GM08714 (cell line): ENCODE measurements at regions not wholly inside any gene's neighbourhood (a gene's known extent, or its start where the extent isn't known, plus 50 kb on each side); places are given as distances from the start of the nearest gene placed in this dataset.
"Not testable (repeated sequence)": the region's sequence is repeated elsewhere in the genome, so short reads cannot be mapped to it uniquely, and the experiment has no call there.

Source experiments
- H3K4me3 ChIP-seq: fragments of 200-500 bp; sonication (Bioruptor generic); 2 replicates; pipeline ENCODE4 v1.5.1; 2014; ENCODE audit warnings: mild to moderate bottlenecking, low read length, inconsistent platforms
- ZNF274 ChIP-seq: IDR thresholded peaks from 2 replicates; pipeline ENCODE4 v1.6.1; 2012; ENCODE audit warnings: mild to moderate bottlenecking, low read depth, low read length

DNA sequence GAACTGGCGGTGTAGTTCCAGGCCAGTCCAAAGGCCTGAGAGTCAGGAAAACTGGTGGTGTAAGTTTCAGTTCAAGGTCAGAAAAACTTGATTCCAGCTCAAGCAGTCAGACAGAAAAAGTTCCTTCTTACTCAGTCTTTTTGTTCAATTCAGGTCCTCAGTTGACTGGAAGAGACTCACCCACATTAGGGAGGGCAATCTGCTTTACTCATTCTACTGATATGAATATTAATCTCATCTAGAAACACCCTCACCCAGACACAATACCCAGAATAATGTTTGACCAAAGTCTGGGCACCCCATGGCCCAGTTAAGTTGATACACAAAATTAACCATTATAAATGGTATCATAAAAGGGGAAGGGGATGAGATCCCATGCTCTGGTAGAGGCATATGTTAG lies 50.1 kb upstream of the LTA4H start:
- H3K4me3 ChIP-seq = no peak overlapping the region
- no peak for TF ChIP-seq ZNF274

DNA sequence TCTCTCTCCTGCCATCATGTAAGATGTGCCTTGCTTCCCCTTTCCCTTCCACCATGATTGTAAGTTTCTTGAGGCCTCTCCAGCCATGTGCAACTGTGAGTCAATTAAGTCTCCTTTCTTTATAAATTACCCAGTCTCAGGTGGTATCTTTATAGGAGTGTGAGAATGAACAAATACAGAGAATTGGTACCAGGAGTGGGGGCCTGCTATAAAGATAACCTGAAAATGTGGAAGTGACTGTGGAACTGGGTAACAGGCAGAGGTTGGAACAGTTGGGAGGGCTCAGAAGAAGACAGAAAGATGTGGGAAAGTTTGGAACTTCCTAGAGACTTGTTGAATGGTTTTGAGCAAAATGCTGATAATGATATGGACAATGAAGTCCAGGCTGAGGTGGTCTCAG lies 50.8 kb upstream of the LTA4H start:
- H3K4me3 ChIP-seq = not testable (repeated sequence)

DNA sequence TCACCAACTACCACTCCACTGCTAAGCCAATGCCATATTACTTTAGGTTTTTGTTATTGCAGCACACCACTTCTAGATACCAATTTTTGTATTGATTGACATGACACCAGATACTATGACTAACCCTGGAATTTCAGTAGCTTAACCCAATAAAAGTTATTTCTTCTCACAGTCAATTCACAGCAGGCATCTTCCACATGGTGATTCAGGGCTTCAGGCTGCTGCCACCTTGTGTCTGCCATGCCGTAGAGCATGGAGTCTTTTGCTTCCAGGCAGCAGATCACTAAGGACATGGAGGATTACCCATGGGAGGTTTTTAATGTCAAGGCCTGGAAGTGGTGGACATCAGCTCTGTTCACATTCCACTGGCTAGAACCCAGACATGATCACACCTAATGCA lies 56.4 kb upstream of the LTA4H start:
- TF ChIP-seq ZNF274 = no peak

GRCh38 chr12:96093543-96094196 lies 58.3 kb upstream of the LTA4H start:
- no peak overlapping the region for H3K4me3 ChIP-seq
- TF ChIP-seq ZNF274 = no peak

More for the DNA sequence above, 56.4 kb upstream of the LTA4H start:
- H3K4me3 ChIP-seq = no peak overlapping the region

DNA sequence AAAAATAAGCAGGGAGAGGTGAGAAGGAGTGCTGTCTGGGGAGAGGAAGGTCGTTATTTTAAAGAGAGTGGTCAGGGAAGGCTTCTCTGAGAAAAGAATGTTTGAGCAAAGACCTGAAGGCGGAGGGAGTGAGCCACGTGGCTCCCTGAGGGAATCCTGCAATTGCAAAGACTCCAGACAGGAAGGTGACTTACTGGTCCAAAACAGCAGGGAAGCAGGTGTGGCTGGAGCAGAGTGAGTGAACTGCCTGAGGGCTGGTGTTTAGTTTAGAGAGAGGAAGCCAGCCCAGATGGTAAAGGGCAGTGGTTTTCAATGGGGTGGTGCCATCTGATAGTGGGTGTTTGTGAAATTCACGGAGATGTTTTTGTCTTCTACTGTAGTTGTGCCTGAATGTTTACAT lies 58.8 kb upstream of the LTA4H start:
- TF ChIP-seq ZNF274 = no peak

GRCh38 chr12:96098631-96099030 lies 63.2 kb upstream of the LTA4H start:
- TF ChIP-seq ZNF274 = no peak

More for the DNA sequence above, 58.8 kb upstream of the LTA4H start:
- no peak overlapping the region for H3K4me3 ChIP-seq

DNA sequence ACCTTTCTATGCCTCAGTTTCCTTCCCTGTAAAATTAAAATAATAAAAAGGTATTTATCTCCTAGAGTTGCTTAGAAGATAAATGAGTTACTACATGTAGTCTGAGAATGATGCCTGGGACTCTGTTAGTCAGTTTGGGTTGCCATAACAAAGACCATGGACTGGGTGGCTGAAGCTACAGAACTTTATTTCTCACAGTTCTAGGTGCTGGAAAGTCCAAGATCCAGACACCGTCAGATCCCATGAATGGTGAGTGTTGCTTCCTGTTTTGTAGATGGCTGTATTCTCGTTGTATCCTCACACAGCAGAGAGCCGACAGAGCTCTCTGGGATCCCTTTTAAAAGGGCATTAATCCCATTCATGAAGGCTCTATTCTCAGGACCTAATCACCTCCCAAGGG lies 64.0 kb upstream of the LTA4H start:
- no peak overlapping the region for H3K4me3 ChIP-seq
- TF ChIP-seq ZNF274 = no peak

More at GRCh38 chr12:96098631-96099030, 63.2 kb upstream of the LTA4H start:
- H3K4me3 ChIP-seq = no peak overlapping the region

DNA sequence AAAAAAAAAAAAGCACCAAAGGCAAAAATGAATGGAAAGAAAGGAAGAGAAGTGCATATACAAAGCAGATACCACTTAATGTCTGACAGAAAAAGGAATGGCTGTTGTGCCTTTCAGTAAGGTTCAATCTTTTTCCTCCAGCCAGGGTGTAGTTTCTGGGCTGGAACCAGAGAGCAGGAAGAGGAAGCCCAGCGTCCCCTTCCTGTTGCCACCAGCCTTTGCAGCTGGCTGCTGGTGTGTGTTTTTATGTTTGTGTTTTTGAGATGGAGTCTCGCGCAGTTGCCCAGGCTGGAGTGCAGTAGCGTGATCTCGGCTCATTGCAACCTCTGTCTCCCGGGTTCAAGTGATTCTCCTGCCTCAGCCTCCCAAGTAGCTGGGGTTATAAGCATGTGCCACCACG lies 64.6 kb upstream of the LTA4H start:
- no peak for TF ChIP-seq ZNF274
- no peak overlapping the region for H3K4me3 ChIP-seq

DNA sequence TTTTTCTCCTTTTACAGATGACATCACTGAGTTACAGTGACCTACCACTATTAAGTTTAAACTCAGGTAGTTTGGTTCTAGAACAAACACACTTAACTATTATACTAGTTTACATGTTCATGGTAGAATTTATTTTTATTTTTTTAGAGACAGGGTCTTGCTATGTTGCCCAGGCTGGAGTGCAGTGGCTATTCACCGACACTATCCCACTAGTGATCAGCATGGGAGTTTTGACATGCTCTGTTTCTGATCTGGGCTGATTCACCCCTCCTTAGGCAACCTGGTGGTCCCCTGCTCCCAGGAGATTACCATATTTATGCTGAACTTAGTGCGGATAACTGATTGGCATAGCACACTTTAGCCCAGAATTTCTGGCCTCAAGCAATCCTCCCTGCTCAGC lies 66.4 kb upstream of the LTA4H start:
- TF ChIP-seq ZNF274 = no peak
- no peak overlapping the region for H3K4me3 ChIP-seq

DNA sequence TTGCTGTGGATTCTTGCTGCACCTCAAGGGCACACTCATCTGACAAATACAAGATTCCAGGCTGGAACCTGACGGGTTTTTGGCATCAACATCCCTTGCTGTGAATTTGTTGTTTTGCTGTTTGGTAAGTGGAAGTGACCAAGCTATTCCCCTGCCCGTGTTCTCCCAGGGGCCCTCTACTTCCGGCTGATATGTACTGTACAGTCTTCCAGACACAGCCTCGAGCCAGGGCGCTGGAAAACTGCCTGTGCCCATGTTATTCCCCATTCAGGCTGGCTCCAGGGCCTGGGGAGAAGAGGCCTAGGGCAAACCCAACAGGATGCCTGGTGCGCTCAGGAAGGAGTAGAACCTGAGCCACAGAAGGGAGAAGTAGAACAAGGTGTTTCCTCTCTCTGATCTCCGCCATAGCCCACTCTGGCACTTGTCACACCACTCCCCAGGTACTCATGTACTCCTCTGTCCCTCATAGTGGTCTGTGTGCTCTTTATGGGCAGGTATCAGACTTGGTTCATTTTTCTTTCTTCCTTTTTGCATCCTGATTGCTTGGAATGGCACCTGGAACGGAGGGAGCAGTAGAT lies 67.8 kb upstream of the LTA4H start:
- H3K4me3 ChIP-seq = no peak overlapping the region
- TF ChIP-seq ZNF274 = no peak

- H3K4me3 ChIP-seq = no peak overlapping the region
- no peak for TF ChIP-seq ZNF274
These were observed 69.2 kb upstream of the LTA4H start for GRCh38 chr12:96104566-96104965.

- H3K4me3 ChIP-seq = no peak overlapping the region
- no peak for TF ChIP-seq ZNF274
These were observed 70.8 kb upstream of the LTA4H start for GRCh38 chr12:96106137-96106536.

DNA sequence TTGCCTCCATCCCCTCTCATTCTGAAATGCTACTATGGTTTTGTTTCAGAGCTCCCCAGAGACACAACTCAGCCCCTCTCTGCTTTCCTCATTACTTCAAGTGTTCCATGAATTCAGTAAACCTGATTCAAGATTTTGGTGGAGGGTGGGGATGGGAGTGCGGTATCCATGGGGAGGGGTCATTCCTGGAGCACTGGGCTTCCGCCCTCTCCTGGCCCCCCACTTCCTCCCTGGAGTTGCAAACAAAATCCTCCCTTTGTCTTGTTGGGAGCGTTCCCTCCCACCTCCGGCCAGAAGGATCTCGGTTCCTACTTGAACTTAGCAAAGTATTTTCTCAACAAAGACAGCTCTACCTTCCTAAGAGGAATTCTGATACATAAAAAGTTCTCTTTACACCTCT lies 71.8 kb upstream of the LTA4H start:
- H3K4me3 ChIP-seq = no peak overlapping the region
- TF ChIP-seq ZNF274 = no peak

- no peak overlapping the region for H3K4me3 ChIP-seq
- no peak for TF ChIP-seq ZNF274
These were observed 72.9 kb upstream of the LTA4H start for GRCh38 chr12:96108321-96108720.

DNA sequence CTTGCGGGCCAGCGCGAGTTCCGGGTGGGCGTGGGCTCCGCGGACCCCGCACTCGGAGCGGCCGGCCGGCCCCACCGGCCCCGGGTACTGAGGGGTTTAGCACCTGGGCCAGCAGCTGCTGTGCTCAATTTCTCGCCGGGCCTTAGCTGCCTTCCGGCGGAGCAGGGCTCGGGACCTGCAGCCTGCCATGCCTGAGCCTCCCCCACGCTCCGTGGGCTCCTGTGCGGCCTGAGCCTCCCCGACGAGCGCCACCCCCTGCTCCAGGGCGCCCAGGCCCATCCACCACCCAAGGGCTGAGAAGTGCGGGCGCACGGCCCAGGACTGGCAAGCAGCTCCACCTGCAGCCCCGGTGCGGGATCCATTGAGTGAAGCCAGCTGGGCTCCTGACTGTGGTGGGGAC lies 73.6 kb upstream of the LTA4H start:
- H3K4me3 ChIP-seq = not testable (repeated sequence)

GRCh38 chr12:96112733-96113132 lies 77.3 kb upstream of the LTA4H start:
- no peak for TF ChIP-seq ZNF274
- no peak overlapping the region for H3K4me3 ChIP-seq
